ENCODE measurements at regions not wholly inside any gene's neighbourhood (a gene's known extent, or its start where the extent isn't known, plus 50 kb on each side); places are given as distances from the start of the nearest gene placed in this dataset.

- no peak for DNase-seq (ENCODE audit: low spot score)
- TF ChIP-seq CTCF (IDR thresholded peaks at IDR 0.05; ENCODE audit: extremely low read depth, missing control alignments) = no peak
Observed at GRCh38 chr7:46679671-46680070, 758.6 kb upstream of the IGFBP3 start.

- no peak for TF ChIP-seq CTCF (IDR thresholded peaks at IDR 0.05; ENCODE audit: extremely low read depth, missing control alignments)
- DNase-seq (ENCODE audit: low spot score) = no peak
Observed at GRCh38 chr7:46678421-46678820, 757.3 kb upstream of the IGFBP3 start.

- TF ChIP-seq CTCF (IDR thresholded peaks at IDR 0.05; ENCODE audit: extremely low read depth, missing control alignments) = no peak
- no peak for DNase-seq (ENCODE audit: low spot score)
Observed at GRCh38 chr7:46675456-46675855, 754.4 kb upstream of the IGFBP3 start.

GRCh38 chr7:46672861-46673260, 751.8 kb upstream of the IGFBP3 start:
- TF ChIP-seq CTCF (IDR thresholded peaks at IDR 0.05; ENCODE audit: extremely low read depth, missing control alignments) = no peak
- DNase-seq (ENCODE audit: low spot score) = no peak

- TF ChIP-seq CTCF (IDR thresholded peaks at IDR 0.05; ENCODE audit: extremely low read depth, missing control alignments) = no peak
- no peak for DNase-seq (ENCODE audit: low spot score)
Observed at GRCh38 chr7:46671108-46671769, 750.2 kb upstream of the IGFBP3 start.

- DNase-seq (ENCODE audit: low spot score) = no peak
- TF ChIP-seq CTCF (IDR thresholded peaks at IDR 0.05; ENCODE audit: extremely low read depth, missing control alignments) = no peak
Observed at GRCh38 chr7:46669028-46669427, 748.0 kb upstream of the IGFBP3 start.

- DNase-seq (ENCODE audit: low spot score) = no peak
- TF ChIP-seq CTCF (IDR thresholded peaks at IDR 0.05; ENCODE audit: extremely low read depth, missing control alignments) = no peak
Observed at GRCh38 chr7:46664453-46664852, 743.4 kb upstream of the IGFBP3 start.
